ENCODE measurements at regions not wholly inside any gene's neighbourhood (a gene's known extent, or its start where the extent isn't known, plus 50 kb on each side); places are given as distances from the start of the nearest gene placed in this dataset.

GRCh38 chr5:103360475-103360874 is 101.9 kb downstream of the MACIR start:
- intact Hi-C loops (cut with DNase I) = no loop called here
- no peak for ATAC-seq

DNA sequence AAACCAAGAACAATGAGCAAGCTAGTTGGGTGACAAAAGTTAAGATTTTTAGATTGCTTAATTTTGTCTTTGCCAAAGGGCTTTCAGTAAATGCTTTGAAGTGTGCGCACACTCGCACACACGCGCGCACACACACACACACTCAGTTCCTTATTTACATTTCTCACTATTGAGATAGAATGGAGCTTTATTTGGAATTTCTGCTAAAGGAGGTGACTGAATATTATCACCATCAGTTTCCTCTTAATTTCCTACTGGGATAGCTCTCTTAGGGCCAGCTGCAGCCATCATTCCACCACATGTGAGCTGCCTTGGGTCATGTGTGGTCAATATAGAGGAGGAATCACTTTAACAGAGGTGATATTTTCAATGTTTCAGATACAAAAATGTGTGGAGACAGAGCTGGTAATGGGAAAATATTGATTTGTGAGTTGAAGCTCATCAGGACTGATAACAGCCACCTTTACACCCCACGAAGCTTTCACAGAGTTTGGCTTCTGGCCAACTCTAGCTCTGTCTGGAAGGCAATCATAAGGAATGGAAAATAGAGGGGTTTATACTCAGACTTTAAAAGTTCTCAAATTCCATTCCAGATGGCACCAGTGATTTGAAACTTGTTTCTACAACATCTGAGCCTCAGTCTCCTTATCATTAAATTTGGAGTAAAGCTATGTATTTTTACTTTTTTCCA is 99.9 kb downstream of the MACIR start:
- no peaks in the 10 kb centered on the region for H3K27me3 ChIP-seq
- no peaks in the 10 kb centered on the region for H3K36me3 ChIP-seq
- intact Hi-C loops (cut with DNase I) = no loop called here
- TF ChIP-seq CTCF (IDR thresholded peaks at IDR 0.05) = no peak
- H3K4me1 ChIP-seq = no peaks in the 10 kb centered on the region
- no peak overlapping the region for H3K27ac ChIP-seq
- no peak overlapping the region for H3K4me3 ChIP-seq
- DNase-seq = no peak
- no peak for ATAC-seq
- H3K9me3 ChIP-seq = no peaks in the 10 kb centered on the region

More at GRCh38 chr5:103360475-103360874, 101.9 kb downstream of the MACIR start:
- DNase-seq = no peak
- Histone ChIP-seq H3K27ac (no peak overlapping the region), H3K9me3 (no peaks in the 10 kb centered on the region), H3K27me3 (no peaks in the 10 kb centered on the region), H3K4me3 (no peak overlapping the region), H3K4me1 (no peaks in the 10 kb centered on the region), H3K36me3 (no peaks in the 10 kb centered on the region)
- no peak for TF ChIP-seq CTCF (IDR thresholded peaks at IDR 0.05)

- Histone ChIP-seq H3K9me3 (no peaks in the 10 kb centered on the region), H3K27ac (no peak overlapping the region), H3K36me3 (no peaks in the 10 kb centered on the region), H3K4me3 (no peak overlapping the region), H3K27me3 (no peaks in the 10 kb centered on the region), H3K4me1 (no peaks in the 10 kb centered on the region)
- no peak for TF ChIP-seq CTCF (IDR thresholded peaks at IDR 0.05)
- intact Hi-C loops (cut with DNase I) = no loop called here
- no peak for DNase-seq
- no peak for ATAC-seq
These were observed 99.1 kb downstream of the MACIR start for GRCh38 chr5:103357636-103358035.

DNA sequence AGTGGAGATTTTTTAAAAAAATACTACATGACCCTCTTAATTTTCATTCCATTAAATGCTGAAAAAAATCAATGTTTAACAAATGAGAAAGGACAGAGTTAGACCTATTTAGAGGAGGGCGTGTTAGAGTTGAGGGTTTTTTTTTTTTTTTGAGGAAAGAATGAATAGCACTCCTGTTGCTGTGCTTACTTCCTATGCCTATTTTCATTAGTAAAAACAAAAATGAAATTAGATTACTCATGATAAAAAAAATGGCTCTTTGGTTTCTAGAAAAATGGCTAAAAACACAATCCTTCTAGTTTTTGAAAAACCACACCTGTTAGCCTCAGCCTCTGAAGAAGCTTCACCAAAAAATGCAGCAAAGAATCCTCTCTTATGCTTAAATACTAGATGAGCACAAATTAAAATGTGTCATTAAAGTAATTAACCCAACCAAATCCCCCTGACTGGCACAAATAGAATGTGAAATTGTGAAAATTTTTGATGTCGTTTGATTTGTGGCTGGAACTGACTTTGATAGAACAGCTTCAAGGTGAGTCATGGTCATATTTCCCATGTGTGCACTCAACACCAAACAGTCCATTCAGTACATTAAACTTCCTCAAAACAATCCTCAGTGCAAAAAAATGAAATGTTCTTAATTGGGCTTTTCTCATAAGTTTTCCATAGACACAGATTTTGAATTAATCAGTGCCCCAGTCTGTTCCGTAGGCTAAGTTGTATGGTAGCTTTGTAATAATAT is 98.0 kb downstream of the MACIR start:
- ATAC-seq (no peak), DNase-seq (no peak)
- Histone ChIP-seq H3K27ac (no peak overlapping the region), H3K9me3 (no peaks in the 10 kb centered on the region), H3K4me1 (no peaks in the 10 kb centered on the region), H3K36me3 (no peaks in the 10 kb centered on the region), H3K27me3 (no peaks in the 10 kb centered on the region), H3K4me3 (no peak overlapping the region)
- intact Hi-C loops (cut with DNase I) = no loop called here
- no peak for TF ChIP-seq CTCF (IDR thresholded peaks at IDR 0.05)

GRCh38 chr5:103355579-103355978 is 97.0 kb downstream of the MACIR start:
- H3K9me3 ChIP-seq = no peaks in the 10 kb centered on the region
- H3K27ac ChIP-seq = no peak overlapping the region
- H3K4me3 ChIP-seq = no peak overlapping the region
- TF ChIP-seq CTCF (IDR thresholded peaks at IDR 0.05) = no peak
- no peaks in the 10 kb centered on the region for H3K4me1 ChIP-seq
- H3K27me3 ChIP-seq = no peaks in the 10 kb centered on the region
- no peak for ATAC-seq
- no peak for DNase-seq
- no peaks in the 10 kb centered on the region for H3K36me3 ChIP-seq
- intact Hi-C loops (cut with DNase I) = no loop called here

Data from left lung (tissue), 4 donors.